Coronary artery (tissue), 2 donors: ENCODE measurements at regions not wholly inside any gene's neighbourhood (a gene's known extent, or its start where the extent isn't known, plus 50 kb on each side); places are given as distances from the start of the nearest gene placed in this dataset.

ENCODE experiments used
- DNase-seq: peaks from one replicate; pipeline ENCODE4 v3.0.0-alpha.2; 2017; ENCODE audit warnings: low spot score
- H3K27ac ChIP-seq, 2 donors: fragments of 200-600 bp; sonication (generic); one replicate each; pipeline ENCODE4 v1.5.1; 2016 to 2019
- H3K4me3 ChIP-seq: fragments of 200-600 bp; sonication (generic); 2 replicates; pipeline ENCODE4 v1.5.1; 2016; ENCODE audit warnings: mild to moderate bottlenecking, moderate library complexity
- TF ChIP-seq, protein P1 (sequence below): fragments of 200-600 bp; sonication (generic); IDR thresholded peaks from one replicate; pipeline ENCODE4 v1.5.1; 2019; ENCODE audit warnings: antibody characterized with exemption

GRCh38 chr16:6031567-6031966 lies 934.0 kb upstream of the EEF2KMT start:
- TF ChIP-seq, protein P1, sequence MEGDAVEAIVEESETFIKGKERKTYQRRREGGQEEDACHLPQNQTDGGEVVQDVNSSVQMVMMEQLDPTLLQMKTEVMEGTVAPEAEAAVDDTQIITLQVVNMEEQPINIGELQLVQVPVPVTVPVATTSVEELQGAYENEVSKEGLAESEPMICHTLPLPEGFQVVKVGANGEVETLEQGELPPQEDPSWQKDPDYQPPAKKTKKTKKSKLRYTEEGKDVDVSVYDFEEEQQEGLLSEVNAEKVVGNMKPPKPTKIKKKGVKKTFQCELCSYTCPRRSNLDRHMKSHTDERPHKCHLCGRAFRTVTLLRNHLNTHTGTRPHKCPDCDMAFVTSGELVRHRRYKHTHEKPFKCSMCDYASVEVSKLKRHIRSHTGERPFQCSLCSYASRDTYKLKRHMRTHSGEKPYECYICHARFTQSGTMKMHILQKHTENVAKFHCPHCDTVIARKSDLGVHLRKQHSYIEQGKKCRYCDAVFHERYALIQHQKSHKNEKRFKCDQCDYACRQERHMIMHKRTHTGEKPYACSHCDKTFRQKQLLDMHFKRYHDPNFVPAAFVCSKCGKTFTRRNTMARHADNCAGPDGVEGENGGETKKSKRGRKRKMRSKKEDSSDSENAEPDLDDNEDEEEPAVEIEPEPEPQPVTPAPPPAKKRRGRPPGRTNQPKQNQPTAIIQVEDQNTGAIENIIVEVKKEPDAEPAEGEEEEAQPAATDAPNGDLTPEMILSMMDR, result no peak
- Histone ChIP-seq H3K4me3 (no peak overlapping the region), H3K27ac (no peak overlapping the region)
- DNase-seq, result no peak

DNA sequence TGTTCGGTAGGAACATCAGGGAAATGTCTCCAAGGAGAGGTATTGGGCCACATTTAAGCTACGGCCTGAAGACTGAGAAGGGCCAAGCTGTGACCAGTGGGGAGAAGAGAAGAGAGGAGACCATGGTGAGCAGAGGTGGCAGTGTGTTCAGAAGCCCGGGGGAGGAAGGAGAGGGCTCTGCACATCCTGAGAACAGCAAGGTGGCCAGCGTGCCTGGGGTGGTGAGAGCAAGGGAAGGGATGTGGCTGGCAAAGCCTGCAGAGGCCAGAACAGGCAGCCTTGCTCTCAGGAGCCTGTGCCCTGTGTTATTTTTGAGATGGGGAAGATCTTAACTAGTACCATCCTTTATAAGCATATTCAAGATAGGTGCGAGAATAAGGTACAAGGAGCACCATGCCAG lies 933.5 kb upstream of the EEF2KMT start:
- H3K4me3 ChIP-seq, result no peak overlapping the region
- H3K27ac ChIP-seq, result no peak overlapping the region
- TF ChIP-seq, protein P1, result no peak
- no peak for DNase-seq

DNA sequence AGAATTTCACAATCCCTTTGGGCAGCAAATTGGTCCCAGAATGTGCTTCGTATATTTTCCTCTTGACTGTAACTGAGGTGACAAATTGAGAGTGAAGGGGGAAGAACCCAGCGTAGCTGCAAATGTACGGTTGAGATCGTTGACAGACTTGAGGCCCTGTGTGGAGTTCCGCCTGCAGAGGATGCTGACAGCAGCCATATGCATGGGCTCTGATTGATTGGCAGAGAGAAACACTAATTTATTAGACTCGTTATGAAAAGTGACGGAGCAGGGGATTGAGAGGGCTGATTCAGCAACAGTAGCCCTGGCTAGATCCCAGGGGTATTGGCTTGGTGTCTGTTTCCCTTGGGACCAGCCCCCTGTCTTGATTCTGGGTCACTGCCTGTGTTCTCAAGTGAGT lies 930.1 kb upstream of the EEF2KMT start:
- TF ChIP-seq, protein P1, result no peak
- H3K27ac ChIP-seq, result no peak overlapping the region
- no peak overlapping the region for H3K4me3 ChIP-seq
- no peak for DNase-seq

DNA sequence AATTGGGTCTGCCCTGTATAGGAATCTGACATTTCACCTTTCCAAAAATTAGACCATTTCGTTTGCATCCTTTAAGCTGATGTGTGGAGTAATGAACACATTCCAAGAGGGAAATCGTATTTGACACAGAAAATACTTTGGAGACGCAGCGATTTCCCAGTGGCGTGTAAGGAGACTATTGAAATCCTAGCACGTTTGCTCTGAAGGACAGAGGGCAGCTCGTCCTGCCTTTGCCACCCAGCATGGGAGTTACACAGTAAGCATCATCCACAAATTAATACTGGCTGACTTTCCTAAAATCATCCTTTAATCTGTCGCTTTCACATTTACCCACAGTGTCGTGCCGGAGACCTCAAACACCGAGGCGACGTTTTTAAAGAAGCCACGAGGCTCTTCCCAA lies 925.9 kb upstream of the EEF2KMT start:
- H3K4me3 ChIP-seq, result no peak overlapping the region
- no peak for DNase-seq
- TF ChIP-seq, protein P1, result no peak
- H3K27ac ChIP-seq, result no peak overlapping the region

DNA sequence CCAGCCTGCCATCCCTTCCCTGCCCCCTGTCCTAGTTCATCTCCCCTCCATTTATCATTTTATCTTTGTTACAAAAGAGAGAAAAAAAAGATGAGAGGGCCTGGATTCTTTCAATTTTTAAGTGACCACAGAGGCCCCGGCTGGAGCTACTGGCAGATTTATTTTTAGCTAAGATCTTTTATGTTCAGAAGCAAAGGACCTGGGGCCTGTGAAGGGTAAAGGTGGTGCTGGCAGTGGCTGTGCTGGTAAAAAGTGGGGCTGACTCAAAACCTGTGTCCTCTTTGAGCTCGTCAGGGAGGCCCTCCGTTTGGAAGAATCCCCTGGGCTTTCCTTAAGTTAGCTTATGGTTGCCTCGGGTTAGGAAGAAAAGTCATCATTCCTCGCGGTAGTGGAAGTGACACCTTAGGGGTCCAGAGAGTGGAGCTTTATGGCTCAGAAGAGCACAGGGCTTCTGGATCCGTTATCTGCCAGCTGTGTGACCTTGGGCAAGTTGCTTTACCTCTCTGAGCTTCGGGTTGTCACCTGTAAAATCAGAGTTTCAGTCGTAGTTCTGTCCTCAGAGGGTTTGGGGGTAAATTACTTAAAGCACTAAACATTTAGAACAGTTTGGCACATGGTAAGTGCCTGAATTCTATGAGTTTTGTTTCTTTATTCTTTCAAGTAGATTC lies 923.8 kb upstream of the EEF2KMT start:
- H3K27ac ChIP-seq, result no peak overlapping the region
- no peak overlapping the region for H3K4me3 ChIP-seq
- no peak for DNase-seq
- TF ChIP-seq, protein P1, result no peak

DNA sequence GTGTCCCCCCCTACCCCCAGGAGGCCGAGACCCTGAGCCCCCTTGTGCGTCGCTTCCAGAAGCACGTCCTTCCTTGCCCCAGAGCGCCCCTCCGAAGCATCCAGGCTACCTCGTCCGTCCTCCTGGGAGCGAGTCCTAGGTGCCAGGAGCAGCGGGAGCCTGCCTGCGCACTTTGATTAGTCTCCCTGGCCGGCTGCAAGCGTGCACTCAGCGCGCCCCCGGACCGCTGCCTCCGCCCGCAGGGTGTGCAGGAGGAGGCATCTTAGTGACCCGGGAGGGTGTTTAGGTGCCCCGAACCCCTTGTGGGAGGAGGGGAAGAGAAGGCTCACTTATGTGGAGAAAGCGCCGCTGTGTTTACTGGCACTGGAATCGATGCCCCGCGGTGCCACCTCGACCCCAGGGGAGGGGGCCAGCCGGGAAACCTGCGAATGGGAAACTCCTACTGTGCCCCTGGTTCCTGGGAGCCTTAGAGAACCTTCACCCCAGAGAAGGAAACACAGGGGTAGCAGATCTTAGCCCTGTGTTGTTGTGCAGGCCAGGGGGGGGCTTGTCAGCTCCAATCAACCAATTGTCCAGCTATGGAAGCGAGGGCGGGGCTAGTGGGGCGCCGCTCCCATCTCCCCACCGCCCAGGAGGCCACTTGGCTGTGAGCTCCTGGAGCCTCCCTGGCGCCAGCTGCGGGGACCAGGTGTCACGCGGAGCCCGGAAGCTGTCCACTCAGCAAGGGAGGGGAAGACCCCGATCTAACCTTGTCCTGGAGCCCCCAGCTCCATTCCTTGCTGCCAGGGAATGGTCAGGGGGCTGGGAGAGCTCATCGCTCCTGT lies 922.8 kb upstream of the EEF2KMT start:
- peak overlapping the region; percentile 36 for H3K4me3 ChIP-seq
- DNase-seq, result no peak
- H3K27ac ChIP-seq, result no peak overlapping the region
- TF ChIP-seq, protein P1, result no peak

- TF ChIP-seq, protein P1, result no peak
- Histone ChIP-seq H3K27ac (no peak overlapping the region), H3K4me3 (peak overlapping the region; percentile 36)
- no peak for DNase-seq
Observed at GRCh38 chr16:6019490-6019991, 921.9 kb upstream of the EEF2KMT start.
